Stimulated activated CD8-positive, alpha-beta memory T cell treated with anti-CD3 and anti-CD28 coated beads, Interleukin-15, amount 100 ng/mL, for 1 hour (primary cell): ENCODE measurements at regions not wholly inside any gene's neighbourhood (a gene's known extent, or its start where the extent isn't known, plus 50 kb on each side); places are given as distances from the start of the nearest gene placed in this dataset.

ENCODE experiments used
- DNase-seq: peaks from one replicate; pipeline ENCODE4 v3.0.0-alpha.2; 2020; ENCODE audit warnings: low read depth

DNA sequence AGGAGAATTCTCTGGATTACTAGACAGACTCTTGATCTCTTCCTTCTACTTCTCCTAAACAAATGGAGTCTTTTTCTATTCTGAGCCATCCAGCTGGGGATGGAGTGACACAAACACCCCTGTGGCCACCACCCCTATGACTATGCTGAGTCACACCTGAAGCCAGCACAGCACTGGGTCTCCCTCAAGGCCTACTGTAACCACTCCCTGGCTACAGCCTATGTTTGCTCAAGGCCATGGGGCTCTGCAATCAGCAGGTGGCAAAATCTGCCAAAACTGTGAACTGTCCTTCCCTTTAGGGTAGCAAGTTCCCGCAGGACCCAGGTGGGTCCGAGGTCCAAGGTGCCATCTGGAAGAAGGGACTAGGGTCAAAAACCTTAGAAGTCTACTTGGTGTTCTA, 132.3 kb downstream of the TINAG start:
- no peak for DNase-seq

DNA sequence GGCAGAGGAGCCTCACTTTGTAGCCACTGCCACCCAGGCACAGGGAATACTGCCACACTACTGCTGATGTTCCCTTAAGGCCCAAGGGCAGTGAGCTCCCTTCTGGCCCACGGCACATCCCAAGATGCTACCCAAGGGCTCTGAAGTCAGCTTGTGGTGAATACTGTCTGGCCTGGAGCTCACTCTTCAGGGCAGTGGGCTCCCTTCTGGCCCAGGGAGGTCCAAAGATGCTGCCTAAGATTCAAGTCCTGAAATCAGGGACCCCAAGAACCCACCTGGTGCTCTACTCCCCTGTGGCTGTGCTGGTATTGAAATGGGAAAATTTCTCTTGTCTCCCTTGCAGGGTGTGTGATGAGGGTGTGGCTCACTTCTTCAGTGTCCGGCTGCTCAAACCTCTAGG, 132.8 kb downstream of the TINAG start:
- DNase-seq: no peak

DNA sequence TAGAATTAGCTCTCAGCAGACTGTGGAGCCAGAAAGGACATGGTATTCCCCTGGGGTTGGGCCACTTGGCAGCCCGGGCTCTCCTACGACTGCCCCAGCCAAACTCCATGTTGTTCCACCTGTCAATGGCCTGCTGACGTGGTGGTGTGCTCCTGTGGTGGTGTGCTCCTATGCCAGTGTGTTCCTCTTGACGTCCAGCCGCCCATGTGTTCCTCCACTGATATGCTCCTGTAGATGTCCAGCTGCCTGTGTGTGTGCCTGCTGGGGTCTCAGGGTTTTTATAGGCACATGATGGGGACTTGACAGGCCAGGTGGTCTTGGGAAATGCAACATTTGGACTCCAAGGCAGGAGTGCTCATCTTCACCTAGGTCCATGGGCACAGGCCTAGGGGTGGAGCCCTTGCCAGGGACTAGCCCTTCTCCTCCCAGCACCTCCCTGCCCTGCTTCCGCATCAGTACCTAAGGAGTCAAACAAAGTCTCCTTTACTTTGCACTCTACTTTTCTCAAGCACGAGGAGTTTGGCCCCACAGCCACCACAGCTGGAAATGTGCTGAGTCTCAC, 133.5 kb downstream of the TINAG start:
- no peak for DNase-seq

DNA sequence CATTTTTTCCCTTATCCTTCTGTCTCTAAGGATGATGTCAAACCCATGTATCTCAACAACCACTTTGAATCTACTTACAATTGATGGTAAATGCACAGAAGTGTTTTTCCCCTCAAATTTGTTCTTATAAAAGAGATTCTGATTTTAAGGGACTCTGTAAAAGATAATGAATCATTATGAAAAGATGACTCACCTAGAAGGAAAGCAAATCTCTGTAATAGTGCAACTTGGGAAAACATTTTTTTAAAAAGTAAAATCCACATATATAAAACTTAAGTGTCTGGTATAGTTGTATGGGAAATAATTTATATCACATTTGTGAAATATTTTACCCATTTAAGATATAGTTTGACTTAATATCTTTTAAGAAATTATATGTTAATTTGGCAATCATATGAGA, 137.0 kb downstream of the TINAG start:
- DNase-seq: no peak

DNA sequence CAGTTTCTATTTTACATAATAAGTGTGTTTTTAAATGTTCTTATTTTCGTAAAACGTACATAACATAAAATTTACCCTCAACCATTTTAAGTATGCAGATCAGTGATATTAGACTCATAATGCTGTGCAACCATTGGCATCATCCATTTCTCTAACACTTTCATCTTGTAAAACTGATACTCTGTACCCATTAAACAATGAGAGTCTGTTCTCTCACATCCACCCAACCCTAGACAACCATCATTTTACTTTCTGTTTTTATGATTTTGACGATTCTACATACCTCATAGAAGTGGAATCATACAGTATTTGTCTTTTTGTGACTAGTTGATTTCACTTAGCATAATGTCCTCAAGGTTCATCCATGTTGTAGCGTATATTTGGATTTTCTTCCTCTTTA, 140.4 kb downstream of the TINAG start:
- DNase-seq: no peak

DNA sequence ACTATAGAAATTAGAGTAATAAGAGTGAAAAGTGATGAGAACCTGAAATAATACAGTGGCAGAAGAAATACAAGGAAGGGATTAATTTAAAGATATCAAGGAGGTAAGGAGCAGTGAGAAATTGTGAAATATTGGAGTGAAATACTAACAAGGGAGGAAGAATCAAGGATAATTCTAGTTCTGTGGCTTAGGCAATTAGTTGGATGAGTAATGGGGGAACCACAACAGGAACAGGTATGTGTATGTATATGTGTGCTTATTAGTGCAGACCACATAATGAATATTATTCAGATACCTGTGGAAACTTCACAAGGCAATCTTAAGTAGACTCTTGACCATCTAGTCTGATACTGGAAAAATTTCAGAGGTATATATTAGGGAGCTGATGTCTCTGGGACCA, 143.3 kb downstream of the TINAG start:
- no peak for DNase-seq

DNA sequence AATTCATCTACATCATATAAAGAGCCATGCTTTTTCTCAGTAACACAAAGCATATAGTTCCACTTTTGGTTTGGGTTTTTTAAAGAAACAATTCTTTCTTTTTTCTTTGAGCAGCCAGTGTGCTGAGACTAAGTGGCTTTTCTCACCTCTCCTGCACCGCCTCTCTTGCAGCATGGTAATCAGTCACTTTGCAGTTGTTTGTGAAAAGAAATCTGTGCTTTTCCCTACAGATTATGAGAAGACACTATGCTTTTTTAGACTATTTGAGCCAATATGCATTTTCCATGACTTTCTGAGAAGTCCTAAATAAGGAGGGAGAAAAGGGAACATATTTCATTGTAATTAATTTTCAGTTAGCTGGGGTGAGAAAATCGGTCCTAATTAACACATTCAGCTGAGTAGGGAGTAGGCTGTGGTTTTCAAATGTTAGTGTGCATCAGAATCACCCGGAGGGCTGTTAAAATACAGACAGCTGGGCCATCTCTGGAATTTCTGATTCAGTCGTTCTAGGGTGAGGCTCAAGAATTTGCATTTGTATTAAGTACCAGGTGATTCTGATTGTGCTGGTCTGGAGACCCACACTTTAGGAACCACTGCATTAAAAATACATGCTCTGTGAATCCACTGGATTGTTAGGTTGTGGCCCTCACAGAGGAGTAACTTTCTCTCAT, 155.2 kb downstream of the TINAG start:
- no peak for DNase-seq

DNA sequence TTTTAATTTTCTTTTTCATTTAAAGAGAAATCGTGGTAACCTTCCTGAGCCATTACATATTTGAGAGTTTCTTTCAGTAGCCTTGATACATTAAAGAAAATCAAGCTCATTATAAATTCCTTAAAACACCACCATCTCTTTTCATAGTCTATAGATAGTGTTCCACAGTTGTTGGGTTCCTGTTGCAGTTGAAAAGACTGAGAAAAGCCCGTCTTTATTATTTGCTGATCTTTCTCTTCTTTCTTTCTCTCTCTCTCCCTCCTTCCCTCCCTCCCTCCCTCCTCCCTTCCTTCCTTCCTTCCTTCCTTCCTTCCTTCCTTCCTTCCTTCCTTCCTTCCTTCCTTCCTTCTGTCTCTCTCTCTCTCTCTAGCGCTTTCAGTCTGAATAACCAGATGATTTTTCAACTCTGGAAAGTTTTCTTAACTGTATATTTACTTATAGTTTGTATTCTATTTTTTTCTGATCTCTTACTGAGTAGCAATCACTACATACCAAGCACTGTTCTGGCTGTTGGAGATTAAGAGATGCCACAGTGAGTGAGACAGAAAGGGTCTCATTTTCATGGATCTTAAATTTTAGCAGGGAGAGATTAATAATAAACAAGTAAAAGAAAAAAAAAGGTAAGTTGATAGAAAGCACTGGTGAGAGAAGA, 157.5 kb downstream of the TINAG start:
- DNase-seq: no peak

DNA sequence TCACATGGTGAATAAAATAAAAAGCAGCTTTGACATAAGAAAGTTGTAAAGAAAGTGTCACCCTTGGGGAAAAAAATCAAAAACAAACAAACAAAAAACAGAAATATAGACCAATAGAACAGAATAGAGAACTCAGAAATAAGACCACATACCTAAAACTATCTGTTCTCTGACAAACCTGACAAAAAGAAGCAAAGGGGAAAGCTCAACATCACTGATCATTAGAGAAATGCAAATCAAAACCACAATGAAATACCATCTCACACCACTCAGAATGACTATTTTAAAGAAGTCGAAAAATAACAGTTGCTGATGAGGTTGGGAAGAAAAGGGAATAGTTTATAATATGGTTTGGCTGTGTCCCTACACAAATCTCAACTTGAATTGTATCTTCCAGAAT, 159.1 kb downstream of the TINAG start:
- DNase-seq: no peak

DNA sequence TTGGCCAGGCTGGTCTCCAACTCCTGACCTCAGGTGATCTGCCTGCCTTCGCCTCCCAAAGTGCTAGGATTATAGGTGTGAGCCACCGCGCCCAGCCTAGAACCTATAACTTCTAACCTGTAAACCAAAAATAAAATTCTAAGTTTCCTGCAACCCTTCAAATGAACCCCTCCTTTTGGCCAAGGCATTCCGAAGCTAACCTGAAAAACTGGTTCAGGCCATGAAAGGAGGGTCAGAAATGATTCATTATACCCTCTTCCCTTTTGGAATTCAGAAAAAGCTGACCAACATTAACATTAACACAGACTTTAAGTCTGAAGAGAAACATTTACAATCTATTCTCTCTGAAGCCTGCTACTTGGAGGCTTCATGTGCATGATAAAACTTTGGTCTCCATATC, 165.1 kb downstream of the TINAG start:
- DNase-seq: no peak

DNA sequence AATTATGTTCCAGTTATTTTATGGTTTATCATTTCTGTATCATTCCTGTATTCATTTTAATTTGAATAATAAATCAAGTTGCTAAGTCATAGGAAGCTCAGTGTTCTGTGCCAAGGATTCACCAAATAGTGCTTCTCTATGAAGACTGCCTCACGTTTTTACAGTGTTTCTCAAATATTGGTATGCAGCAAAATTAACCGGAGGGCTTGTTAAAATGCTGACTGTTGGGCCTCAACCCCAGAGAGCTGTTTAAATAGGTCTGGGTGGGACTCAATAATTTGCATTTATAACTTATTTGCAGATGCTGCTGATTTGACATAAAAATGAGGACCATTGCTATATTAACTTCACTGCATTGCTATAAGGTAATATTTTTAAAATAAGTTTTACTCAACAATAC, 166.7 kb downstream of the TINAG start:
- DNase-seq: no peak

DNA sequence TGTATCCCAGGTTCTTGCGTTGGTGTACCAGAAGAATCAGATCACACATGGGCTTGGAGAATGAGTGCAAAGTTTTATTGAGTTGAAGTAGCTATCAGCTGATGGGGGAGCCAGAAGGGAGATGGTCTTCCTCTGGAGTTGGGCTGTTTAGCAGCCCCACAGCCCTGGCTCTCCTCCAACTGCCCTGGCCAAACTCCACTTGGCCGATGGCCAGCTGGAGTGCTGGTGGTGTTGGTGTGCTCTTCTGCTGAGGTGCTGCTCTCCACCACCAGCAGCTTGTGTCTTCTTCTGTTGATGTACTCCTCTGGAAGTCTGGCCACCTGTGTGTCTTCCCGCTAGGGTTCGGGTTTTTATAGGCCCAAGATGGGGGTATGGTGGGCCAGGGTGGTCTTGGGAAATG, 172.8 kb downstream of the TINAG start:
- no peak for DNase-seq

DNA sequence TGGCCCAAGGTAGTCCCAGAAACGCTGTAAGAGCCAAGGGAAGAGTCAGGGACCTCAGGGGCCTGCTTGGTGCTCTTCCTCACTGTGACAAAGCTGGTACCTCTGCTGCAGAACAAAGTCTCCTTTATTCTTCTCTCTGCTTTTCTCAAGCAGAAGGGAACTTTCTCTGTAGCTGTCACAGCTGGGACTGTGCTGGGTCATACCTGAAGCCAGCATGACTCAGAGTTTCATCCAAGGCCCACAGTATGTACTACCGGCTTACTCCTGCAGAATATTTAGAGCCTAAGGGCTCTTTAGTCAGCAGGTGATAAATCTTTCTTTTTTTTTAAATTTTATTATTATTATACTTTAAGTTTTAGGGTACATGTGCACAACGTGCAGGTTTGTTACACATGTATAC, 183.2 kb downstream of the TINAG start:
- no peak for DNase-seq

DNA sequence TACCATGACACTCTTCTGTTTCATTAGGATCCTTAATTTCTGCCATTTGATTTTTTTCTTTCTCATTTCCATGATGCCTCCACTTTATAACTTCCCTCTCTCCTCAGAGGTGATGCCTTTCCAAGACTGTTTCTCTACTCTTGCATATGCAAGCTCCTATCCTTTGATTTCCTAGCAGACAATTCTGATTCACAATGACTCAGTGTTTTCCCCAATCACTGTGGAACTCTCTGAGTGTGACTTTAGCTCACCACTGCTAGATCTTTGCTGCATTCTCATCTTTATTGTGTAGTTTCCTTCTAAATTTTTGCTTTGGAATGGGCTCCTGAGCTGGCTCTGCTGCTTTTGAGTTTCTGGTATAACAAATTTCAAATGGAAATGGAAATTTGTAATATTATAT, 184.9 kb downstream of the TINAG start:
- DNase-seq: no peak

DNA sequence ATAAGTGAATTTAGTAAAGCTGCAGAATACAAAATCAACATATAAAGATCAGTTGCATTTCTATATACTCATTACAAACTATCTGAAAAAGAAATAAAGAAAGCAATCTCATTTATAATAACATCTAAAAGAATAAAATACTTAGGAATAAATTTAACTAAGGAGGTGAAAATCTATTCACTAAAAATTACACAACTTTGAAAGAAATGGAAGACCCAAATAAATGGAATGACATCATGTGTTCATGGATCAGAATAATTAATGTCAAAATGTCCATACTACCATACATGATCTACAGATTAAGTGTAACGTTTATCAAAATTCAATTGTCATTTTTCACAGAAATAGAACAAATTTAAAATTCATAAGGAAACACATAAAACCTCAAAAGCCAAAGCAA, 194.9 kb downstream of the TINAG start:
- no peak for DNase-seq

DNA sequence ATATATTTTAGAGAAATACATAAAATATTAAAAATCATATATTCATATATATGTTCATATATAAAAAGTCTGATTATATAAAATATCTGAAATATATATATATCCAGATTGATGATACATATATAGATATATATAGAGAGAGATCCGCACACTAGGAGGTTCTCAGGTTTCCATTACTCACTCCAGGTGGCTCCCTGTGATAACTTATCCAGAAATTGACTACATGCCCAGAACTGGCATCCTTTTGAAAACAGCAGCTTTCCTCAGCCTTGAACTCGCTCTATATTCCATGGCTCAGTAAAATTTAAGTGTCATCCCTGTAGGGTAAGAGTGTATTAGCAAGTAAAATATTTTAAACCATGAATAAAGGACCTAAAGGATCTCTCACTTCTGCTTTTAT, 206.8 kb downstream of the TINAG start:
- DNase-seq: no peak

DNA sequence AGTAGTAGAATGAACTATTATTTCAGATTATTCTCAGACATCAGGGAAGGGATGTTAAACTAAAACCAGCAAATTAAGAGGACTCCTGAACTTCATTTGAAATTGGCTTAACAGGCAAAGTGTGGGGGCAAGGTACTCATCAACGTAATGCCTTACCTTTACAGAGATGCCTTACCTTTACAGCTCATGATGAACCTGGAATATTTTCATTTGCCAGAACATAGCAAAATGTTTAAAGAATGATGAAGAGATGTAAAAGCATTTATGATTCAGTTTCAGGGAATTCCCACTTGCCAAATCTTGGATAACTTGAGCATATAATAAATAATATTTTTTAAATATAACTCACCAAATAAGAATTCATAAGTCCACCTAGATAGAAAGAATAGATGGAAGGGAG, 207.5 kb downstream of the TINAG start:
- no peak for DNase-seq

DNA sequence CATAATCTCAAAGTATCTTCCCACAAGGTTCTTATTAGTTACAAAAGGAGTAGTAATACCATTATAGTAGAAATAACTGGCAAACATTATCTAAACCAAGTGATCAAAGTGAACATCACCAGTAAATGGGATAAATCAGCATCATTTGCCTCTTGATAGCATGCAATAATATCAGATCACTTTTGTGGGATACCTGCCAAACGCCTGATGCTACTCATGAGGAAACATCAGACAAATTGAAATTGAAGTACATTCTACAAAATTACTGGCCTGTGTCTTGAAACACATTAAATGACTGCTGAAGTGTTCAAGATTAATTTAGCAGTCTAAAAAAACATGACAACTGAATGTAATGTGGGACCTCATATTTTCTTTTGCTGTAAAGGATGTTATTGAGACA, 208.1 kb downstream of the TINAG start:
- DNase-seq: no peak

DNA sequence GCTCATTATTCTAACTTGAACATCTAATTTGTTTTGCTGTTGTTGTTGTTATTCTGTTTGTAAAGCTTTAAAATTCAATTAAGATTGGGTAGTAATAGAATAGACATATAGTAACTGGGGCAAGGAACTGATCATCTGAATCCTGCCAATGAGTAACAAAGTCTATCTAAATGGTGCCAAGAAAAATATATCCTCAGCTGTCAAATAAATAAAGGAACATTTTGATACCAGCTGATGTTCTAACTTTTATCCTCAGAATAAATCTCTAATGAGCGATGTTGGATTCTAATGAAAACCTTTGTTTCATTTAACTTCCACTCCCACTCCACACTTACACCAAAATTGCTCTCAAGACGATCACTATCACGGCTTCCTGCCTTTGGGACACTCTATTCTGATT, 210.9 kb downstream of the TINAG start:
- DNase-seq: no peak

DNA sequence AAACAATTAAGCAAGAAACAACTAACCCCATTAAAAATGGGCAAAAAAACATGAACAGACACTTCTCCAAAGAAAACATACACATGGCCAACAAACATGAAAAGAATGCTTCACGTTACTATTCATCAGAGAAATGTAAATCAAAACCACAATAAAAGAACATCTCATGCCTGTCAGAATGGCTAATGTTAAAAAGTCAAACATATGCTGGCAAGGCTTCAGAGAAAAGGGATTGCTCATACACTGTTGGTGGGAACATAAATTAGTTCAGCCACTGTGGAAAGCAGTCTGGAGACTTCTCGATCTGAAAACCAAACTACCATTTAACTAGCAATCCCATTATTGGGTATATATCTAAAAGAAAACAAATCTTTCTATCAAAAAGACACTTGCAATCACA, 217.5 kb downstream of the TINAG start:
- DNase-seq: no peak

DNA sequence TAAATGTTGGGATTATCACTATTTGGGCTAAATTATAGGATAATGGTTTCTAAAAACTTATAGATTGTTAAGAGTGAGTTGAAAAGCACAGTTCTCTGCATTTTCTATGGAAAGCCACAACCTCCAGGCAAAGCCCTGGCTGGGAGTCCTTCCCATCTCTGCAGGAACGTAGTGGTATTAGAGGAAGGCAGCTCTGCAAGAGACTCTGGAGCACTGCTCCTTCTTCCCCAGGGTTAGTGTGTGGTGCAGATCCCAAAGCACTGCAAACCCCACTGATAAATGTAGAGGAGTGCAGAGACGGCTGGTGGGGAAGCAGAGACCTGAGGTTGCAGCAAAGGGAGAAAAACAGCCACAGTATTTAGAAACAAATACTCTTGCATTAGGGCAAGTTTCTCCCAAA, 225.3 kb downstream of the TINAG start:
- DNase-seq: no peak

DNA sequence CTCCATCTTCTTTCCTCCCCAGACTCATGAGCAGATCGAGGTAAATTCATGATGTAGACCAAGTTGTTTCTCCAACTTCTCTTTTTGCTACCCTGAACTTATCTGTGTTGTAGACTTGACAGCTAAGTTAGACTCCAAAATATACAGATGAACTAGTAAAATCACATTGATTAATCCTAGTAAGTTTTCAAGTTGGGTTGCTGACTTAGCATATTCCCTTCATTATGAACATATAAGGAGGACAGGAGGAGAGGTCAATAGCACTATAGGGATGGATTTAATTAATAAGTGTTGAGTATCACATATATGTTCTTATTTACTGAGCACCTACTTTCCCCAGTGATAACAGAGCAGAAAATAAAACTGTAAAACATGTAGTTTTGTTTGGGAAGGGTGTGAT, 227.3 kb downstream of the TINAG start:
- DNase-seq: no peak

DNA sequence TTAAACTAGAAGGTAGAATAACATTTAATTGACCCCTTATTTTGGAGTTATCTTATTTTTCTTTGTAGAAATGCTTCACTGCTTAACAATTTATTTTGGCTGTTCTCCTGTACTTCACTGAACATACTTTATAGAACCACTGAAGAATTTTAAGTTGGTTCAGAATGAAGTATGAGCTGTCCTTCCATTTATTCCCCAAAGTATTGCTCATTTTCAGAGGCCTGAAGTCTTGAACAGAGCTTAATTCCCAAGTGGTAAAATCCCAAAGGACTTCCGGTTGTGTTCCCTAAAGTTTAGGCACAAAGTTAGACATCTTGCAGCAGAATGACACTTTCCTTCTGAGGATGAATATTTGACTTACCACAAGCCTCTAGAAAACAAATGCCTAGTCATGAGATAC, 233.3 kb downstream of the TINAG start:
- no peak for DNase-seq

DNA sequence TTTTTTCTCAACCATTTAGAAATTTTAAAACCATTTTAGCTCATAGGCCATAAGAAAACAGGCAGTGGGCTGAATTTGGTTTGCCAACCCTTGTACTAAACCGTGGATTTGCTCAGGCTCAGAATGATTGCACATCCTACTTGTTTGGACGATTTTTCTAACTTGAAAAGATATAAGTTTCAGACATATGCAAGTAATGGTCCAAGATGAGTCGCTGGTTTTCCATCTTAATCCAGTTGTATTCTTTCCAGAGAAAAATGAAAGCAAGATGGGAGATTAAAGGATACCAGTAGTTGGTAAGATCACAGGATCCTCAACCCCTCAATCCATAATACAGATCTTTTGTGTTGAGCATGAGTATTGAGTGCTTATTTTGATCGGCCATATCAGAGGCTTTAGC, 250.9 kb downstream of the TINAG start:
- DNase-seq: no peak
